ENCODE measurements at regions not wholly inside any gene's neighbourhood (a gene's known extent, or its start where the extent isn't known, plus 50 kb on each side); places are given as distances from the start of the nearest gene placed in this dataset. TPM values are rescaled to one million over a fixed set of nuclear protein-coding genes. Genes with fewer than 3 reads are reported as not detected.
A peak's percentile ranks its signal among the peaks of the same experiment; 100 is the strongest.

DNA sequence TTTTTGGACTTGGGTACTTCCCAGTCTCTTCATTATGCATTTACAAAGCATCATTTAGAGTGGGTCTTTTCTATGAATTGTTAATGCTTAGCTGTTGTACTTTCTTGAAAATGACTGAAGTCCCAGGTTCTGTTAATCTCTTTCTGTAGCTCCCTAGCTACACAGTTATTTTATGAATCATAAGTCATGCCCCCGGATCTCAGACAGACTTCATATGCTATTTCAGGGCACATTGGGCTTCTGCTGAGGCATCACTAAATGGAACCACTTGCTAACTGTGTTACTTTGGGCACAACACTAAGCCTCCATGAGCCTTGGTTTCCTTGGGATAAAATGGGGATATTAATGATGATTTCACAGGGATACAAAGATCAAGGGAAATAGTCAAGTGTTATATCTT is 55.5 kb upstream of the RBM15 start:
- H3K4me3 ChIP-seq (ENCODE audit: insufficient read depth, low read length): no peak overlapping the region

DNA sequence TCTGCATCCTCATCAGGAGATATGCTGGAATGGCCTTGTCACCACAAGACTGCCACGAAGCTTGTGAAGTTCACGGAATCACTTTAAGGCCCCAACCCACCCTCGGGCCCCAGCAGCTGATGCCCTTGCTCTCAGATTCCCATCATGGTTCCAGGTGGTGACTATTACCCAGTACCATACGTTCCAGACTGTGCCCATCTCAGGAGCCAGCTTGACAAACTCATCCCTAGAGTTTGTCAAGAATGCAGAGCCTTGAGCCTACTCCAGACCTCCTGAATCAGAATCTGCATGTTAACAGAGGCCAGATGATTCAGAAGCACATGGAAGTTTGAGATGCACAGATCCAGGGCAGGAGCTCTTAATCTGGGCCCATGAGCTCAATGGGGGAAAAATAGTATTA is 53.9 kb upstream of the RBM15 start:
- H3K4me2 ChIP-seq (ENCODE audit: insufficient read depth, low read length): no peak overlapping the region
- H3K4me1 ChIP-seq (ENCODE audit: insufficient read depth, low read length): peaks cover 7% of the 10 kb centered on the region
- TF ChIP-seq, protein P1, sequence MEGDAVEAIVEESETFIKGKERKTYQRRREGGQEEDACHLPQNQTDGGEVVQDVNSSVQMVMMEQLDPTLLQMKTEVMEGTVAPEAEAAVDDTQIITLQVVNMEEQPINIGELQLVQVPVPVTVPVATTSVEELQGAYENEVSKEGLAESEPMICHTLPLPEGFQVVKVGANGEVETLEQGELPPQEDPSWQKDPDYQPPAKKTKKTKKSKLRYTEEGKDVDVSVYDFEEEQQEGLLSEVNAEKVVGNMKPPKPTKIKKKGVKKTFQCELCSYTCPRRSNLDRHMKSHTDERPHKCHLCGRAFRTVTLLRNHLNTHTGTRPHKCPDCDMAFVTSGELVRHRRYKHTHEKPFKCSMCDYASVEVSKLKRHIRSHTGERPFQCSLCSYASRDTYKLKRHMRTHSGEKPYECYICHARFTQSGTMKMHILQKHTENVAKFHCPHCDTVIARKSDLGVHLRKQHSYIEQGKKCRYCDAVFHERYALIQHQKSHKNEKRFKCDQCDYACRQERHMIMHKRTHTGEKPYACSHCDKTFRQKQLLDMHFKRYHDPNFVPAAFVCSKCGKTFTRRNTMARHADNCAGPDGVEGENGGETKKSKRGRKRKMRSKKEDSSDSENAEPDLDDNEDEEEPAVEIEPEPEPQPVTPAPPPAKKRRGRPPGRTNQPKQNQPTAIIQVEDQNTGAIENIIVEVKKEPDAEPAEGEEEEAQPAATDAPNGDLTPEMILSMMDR (IDR thresholded peaks at IDR 0.05; ENCODE audit: extremely low read depth, low read depth, low read length): no peak
- H3K79me2 ChIP-seq (ENCODE audit: insufficient read depth, low read length): no peaks in the 10 kb centered on the region
- no peaks in the 10 kb centered on the region for H3K9me3 ChIP-seq (ENCODE audit: low read depth, low read length)
- H2AFZ ChIP-seq (ENCODE audit: low read length): no peak overlapping the region
- no peaks in the 10 kb centered on the region for H3K27me3 ChIP-seq (ENCODE audit: insufficient read depth, low read length)
- no peaks in the 10 kb centered on the region for H4K20me1 ChIP-seq (ENCODE audit: insufficient read depth, low read length)
- H3K27ac ChIP-seq (ENCODE audit: low read depth, low read length): no peak overlapping the region
- H3K4me3 ChIP-seq (ENCODE audit: insufficient read depth, low read length): no peak overlapping the region
- DNase-seq (ENCODE audit: insufficient read length, low spot score, missing footprints): no peak
- no peaks in the 10 kb centered on the region for H3K36me3 ChIP-seq (ENCODE audit: insufficient read depth, low read length)

More for the DNA sequence above, 55.5 kb upstream of the RBM15 start:
- Histone ChIP-seq H3K27me3 (ENCODE audit: insufficient read depth, low read length) (peaks cover 2% of the 10 kb centered on the region), H3K9me3 (ENCODE audit: low read depth, low read length) (no peaks in the 10 kb centered on the region), H3K79me2 (ENCODE audit: insufficient read depth, low read length) (no peaks in the 10 kb centered on the region), H3K27ac (ENCODE audit: low read depth, low read length) (no peak overlapping the region), H3K4me1 (ENCODE audit: insufficient read depth, low read length) (peaks cover 7% of the 10 kb centered on the region), H3K4me2 (ENCODE audit: insufficient read depth, low read length) (no peak overlapping the region), H2AFZ (ENCODE audit: low read length) (no peak overlapping the region), H3K36me3 (ENCODE audit: insufficient read depth, low read length) (no peaks in the 10 kb centered on the region), H4K20me1 (ENCODE audit: insufficient read depth, low read length) (no peaks in the 10 kb centered on the region)
- DNase-seq (ENCODE audit: insufficient read length, low spot score, missing footprints): peak; percentile 55
- TF ChIP-seq, protein P1 (IDR thresholded peaks at IDR 0.05; ENCODE audit: extremely low read depth, low read depth, low read length): no peak

DNA sequence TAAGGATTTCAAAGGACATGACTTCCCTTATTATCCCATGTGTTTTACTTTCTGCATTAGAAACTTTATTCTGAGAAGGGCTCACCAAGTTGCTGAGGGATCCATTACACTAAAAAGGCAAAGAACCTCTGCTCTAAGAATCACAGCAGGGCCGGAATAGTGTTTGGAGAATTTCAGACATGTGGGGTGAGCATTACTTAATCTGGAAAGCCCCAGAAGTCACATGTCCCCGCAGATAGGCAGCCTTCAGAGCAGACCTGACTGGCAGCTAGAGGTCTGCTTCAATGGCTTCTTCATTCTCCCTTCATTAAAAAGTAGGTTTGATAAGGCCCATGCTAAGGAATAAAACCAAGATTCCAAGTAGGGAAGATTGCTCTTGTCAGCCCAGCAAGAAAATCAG is 52.6 kb upstream of the RBM15 start:
- Histone ChIP-seq H3K4me2 (ENCODE audit: insufficient read depth, low read length) (no peak overlapping the region), H4K20me1 (ENCODE audit: insufficient read depth, low read length) (no peaks in the 10 kb centered on the region), H3K9me3 (ENCODE audit: low read depth, low read length) (no peaks in the 10 kb centered on the region), H3K4me3 (ENCODE audit: insufficient read depth, low read length) (no peak overlapping the region), H3K27me3 (ENCODE audit: insufficient read depth, low read length) (no peaks in the 10 kb centered on the region), H3K27ac (ENCODE audit: low read depth, low read length) (no peak overlapping the region), H3K4me1 (ENCODE audit: insufficient read depth, low read length) (peaks cover 7% of the 10 kb centered on the region), H3K79me2 (ENCODE audit: insufficient read depth, low read length) (no peaks in the 10 kb centered on the region), H3K36me3 (ENCODE audit: insufficient read depth, low read length) (no peaks in the 10 kb centered on the region), H2AFZ (ENCODE audit: low read length) (no peak overlapping the region)
- DNase-seq (ENCODE audit: insufficient read length, low spot score, missing footprints): no peak
- TF ChIP-seq, protein P1 (IDR thresholded peaks at IDR 0.05; ENCODE audit: extremely low read depth, low read depth, low read length): no peak

DNA sequence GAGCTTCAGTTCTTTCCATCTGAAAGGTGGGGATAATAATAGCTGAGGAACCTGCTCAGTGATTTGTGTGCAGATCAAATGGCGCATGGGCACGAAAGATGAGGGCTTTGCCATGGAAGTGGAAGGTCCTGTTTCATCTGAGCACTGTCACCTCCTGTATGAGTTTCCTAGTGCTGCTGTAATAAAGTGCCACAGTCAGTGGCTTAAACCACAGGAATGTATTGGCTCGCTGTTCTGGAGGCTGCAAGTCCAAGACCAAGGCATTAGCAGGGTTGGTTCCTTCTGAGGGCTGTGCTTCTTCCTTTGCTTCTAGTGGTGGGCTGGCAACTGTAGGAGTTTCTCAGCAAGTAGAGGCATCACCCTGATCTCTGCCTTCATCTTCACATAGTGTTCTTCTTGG is 51.1 kb upstream of the RBM15 start:
- no peak overlapping the region for H2AFZ ChIP-seq (ENCODE audit: low read length)
- H3K4me2 ChIP-seq (ENCODE audit: insufficient read depth, low read length): no peak overlapping the region
- no peaks in the 10 kb centered on the region for H4K20me1 ChIP-seq (ENCODE audit: insufficient read depth, low read length)
- no peak overlapping the region for H3K4me3 ChIP-seq (ENCODE audit: insufficient read depth, low read length)
- no peaks in the 10 kb centered on the region for H3K27me3 ChIP-seq (ENCODE audit: insufficient read depth, low read length)
- H3K27ac ChIP-seq (ENCODE audit: low read depth, low read length): no peak overlapping the region
- no peak for DNase-seq (ENCODE audit: insufficient read length, low spot score, missing footprints)
- H3K36me3 ChIP-seq (ENCODE audit: insufficient read depth, low read length): no peaks in the 10 kb centered on the region
- H3K4me1 ChIP-seq (ENCODE audit: insufficient read depth, low read length): peaks cover 18% of the 10 kb centered on the region
- TF ChIP-seq, protein P1 (IDR thresholded peaks at IDR 0.05; ENCODE audit: extremely low read depth, low read depth, low read length): no peak
- no peaks in the 10 kb centered on the region for H3K9me3 ChIP-seq (ENCODE audit: low read depth, low read length)
- H3K79me2 ChIP-seq (ENCODE audit: insufficient read depth, low read length): no peaks in the 10 kb centered on the region

Small RNAs in the stretch of these regions (small RNA-seq; reads per million reads assigned to genes)
- gene RF00402: not detected

Measured in osteoblast (primary cell).